ENCODE measurements at regions not wholly inside any gene's neighbourhood (a gene's known extent, or its start where the extent isn't known, plus 50 kb on each side); places are given as distances from the start of the nearest gene placed in this dataset.
"Not testable (repeated sequence)": the region's sequence is repeated elsewhere in the genome, so short reads cannot be mapped to it uniquely, and the experiment has no call there.

GRCh38 chr21:28003627-28004026 lies 989.0 kb downstream of the LTN1 start:
- not testable (repeated sequence) for H3K4me1 Mint-ChIP-seq; H3K4me3 Mint-ChIP-seq; DNase-seq; ATAC-seq; H3K27me3 Mint-ChIP-seq; H3K36me3 Mint-ChIP-seq (ENCODE audit: low read depth); H3K9me3 ChIP-seq (ENCODE audit: control insufficient read depth, low read length, poor library complexity, severe bottlenecking); H3K27ac Mint-ChIP-seq

DNA sequence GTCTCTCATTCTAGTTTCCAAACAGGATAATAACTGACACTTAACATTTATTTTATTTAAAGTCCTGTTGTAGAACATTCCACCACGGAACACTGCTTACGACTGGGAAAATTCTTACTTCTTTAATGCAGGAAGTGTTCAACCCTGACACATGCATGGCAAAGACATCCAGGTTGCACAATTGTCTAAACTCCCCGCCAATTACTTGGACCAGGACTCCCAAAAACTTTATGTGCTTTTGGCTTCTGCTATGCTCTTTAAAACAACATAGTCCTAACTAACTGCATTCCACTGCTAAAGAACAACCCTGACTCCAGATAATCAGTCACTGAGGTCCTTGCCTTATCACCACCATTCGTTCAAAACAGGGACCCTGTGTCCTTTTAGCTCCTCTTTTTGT lies 995.8 kb downstream of the LTN1 start:
- H3K36me3 Mint-ChIP-seq (ENCODE audit: low read depth); H3K4me1 Mint-ChIP-seq; H3K4me3 Mint-ChIP-seq; H3K9me3 ChIP-seq (ENCODE audit: control insufficient read depth, low read length, poor library complexity, severe bottlenecking); ATAC-seq; H3K27ac Mint-ChIP-seq; DNase-seq; H3K27me3 Mint-ChIP-seq: not testable (repeated sequence)

GRCh38 chr21:27984663-27985325 lies 1007.9 kb downstream of the LTN1 start:
- not testable (repeated sequence) for ATAC-seq; H3K4me3 Mint-ChIP-seq; H3K27ac Mint-ChIP-seq; H3K4me1 Mint-ChIP-seq; H3K9me3 ChIP-seq (ENCODE audit: control insufficient read depth, low read length, poor library complexity, severe bottlenecking); DNase-seq; H3K27me3 Mint-ChIP-seq; H3K36me3 Mint-ChIP-seq (ENCODE audit: low read depth)

DNA sequence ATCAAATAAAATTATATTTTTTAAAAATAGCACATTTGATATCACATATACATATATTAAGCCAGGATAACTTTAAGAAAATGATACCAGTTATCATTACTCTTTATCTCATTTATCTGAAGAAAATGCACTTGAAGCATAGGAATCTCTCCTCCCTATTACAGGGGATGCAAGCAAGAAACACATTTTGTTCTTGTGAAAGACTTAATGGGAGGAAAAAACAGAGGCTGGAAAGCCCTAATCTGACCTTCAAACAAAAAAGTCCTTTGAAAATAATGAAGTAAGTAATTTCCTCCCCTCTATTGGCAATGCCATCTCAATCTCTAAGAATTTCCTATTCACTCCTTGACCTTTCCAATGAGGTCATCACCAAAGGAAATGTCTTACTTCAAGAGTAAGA lies 1012.6 kb upstream of the ADAMTS5 start:
- not testable (repeated sequence) for H3K36me3 Mint-ChIP-seq (ENCODE audit: low read depth); H3K9me3 ChIP-seq (ENCODE audit: control insufficient read depth, low read length, poor library complexity, severe bottlenecking); H3K4me3 Mint-ChIP-seq; H3K27me3 Mint-ChIP-seq; H3K27ac Mint-ChIP-seq; DNase-seq; H3K4me1 Mint-ChIP-seq; ATAC-seq

DNA sequence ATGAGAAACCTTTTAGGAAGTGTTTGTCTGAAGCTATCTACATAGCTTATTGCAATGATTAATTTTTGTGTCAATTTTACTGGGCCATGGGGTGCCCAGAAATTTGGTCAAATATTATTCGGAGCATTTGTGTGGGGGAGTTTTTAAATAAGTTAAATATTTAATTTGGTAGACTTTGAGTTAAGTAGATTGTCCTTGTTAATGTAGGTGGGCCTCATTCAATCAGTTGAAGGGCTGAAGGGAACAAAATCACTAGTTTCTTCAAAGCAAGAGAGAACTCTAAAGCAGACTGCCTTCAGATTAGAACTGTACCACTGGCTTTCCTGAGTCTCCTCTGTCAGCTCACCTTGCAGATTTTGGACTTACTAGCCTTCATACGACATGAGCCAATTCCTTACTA lies 1008.6 kb upstream of the ADAMTS5 start:
- H3K27me3 Mint-ChIP-seq, result no peaks in the 10 kb centered on the region
- ATAC-seq (no peak), DNase-seq (no peak)
- no peak overlapping the region for H3K4me3 Mint-ChIP-seq
- H3K4me1 Mint-ChIP-seq, result no peaks in the 10 kb centered on the region
- H3K27ac Mint-ChIP-seq, result no peak overlapping the region
- H3K9me3 ChIP-seq (ENCODE audit: control insufficient read depth, low read length, poor library complexity, severe bottlenecking), result no peaks in the 10 kb centered on the region
- no peaks in the 10 kb centered on the region for H3K36me3 Mint-ChIP-seq (ENCODE audit: low read depth)

DNA sequence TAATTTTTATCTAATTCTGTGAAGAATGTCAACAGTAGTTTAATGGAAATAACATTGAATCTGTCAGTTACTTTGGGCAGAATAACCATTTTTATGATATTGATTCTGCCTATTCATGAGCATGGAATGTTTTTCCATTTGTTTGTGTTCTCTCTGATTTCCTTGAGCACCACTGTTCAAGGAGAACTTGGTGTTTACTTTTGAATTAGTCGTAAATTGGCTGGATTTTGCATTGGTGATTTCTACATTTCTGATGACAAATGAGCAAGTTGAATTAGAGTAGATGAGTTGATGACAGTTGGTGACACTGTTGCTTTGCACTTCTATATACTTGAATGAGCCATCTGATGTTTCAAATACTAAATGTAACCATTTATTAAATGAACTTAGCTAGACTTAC lies 1007.3 kb upstream of the ADAMTS5 start:
- not testable (repeated sequence) for H3K27ac Mint-ChIP-seq; H3K4me3 Mint-ChIP-seq; H3K9me3 ChIP-seq (ENCODE audit: control insufficient read depth, low read length, poor library complexity, severe bottlenecking); H3K27me3 Mint-ChIP-seq; H3K36me3 Mint-ChIP-seq (ENCODE audit: low read depth); H3K4me1 Mint-ChIP-seq; DNase-seq; ATAC-seq

- not testable (repeated sequence) for H3K4me1 Mint-ChIP-seq; H3K27me3 Mint-ChIP-seq; H3K27ac Mint-ChIP-seq; H3K9me3 ChIP-seq (ENCODE audit: control insufficient read depth, low read length, poor library complexity, severe bottlenecking); H3K36me3 Mint-ChIP-seq (ENCODE audit: low read depth); DNase-seq; ATAC-seq; H3K4me3 Mint-ChIP-seq
Observed at GRCh38 chr21:27968240-27968639, 1001.4 kb upstream of the ADAMTS5 start.

DNA sequence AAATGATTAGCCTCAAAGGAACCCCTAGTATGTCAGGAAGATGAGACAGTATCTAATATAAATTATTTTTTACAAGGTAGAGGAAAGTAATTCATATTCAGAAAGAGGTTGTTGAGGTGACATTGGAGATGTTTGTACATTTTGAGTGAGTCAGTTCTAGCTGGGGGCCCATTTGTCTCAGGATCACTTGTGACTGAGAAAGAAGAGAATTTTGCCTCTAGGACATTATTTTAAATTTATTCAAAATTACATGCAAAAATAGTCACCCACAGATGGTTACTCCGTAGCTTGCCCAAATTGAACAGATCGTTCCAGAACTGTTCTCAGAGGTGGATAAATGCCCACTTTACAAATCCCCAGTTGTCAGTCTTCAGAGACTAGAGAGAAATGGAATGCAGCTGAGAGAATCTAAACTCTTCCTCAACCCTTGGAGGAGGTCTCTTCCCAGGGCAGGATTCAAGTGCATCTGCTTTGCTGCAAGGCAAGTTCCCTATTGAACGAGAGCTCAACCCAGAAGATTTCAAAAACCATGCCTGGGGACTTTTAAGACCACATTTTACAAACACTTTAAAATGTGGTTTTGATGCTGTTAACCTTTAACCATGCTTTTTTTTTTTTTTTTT lies 987.8 kb upstream of the ADAMTS5 start:
- DNase-seq, result no peak
- Mint-ChIP-seq H3K27me3 (no peaks in the 10 kb centered on the region), H3K4me3 (no peak overlapping the region), H3K4me1 (no peaks in the 10 kb centered on the region), H3K27ac (no peak overlapping the region), H3K36me3 (ENCODE audit: low read depth) (no peaks in the 10 kb centered on the region)
- no peaks in the 10 kb centered on the region for H3K9me3 ChIP-seq (ENCODE audit: control insufficient read depth, low read length, poor library complexity, severe bottlenecking)
- ATAC-seq, result no peak

DNA sequence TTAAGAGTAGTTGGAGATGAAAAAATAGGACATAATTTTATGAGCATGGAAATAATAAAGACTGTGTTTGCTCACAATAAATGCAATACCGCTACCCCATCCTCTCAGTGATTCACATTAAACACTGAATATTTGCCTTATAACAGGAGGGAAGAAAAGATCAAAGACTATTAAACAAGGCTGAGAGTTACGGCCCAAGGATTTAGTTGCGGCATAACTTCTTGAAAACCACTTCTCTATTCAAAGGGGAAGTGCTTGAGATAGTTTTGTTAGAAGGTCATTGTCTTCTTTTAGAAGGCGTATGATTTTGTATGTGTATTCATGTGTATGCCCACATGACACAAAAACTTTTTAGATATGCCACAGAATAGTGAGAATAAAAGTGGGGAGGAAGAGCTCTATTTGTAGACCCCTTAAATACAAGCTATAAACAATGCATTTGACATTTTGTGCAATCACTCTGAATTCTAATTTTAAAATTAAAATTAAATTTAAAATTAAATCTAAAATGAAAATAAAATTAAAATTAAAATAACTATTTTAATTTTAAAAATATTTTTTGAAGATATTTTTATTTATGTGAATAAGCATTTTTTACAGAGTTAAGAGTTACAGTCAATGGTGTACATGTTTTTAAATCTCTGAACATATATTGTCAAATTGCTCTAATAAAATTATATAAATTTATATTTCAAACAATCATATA lies 986.6 kb upstream of the ADAMTS5 start:
- Mint-ChIP-seq H3K4me3 (no peak overlapping the region), H3K4me1 (no peaks in the 10 kb centered on the region), H3K36me3 (ENCODE audit: low read depth) (no peaks in the 10 kb centered on the region), H3K27ac (no peak overlapping the region), H3K27me3 (no peaks in the 10 kb centered on the region)
- H3K9me3 ChIP-seq (ENCODE audit: control insufficient read depth, low read length, poor library complexity, severe bottlenecking), result no peaks in the 10 kb centered on the region
- DNase-seq (no peak), ATAC-seq (no peak)

- ATAC-seq; DNase-seq; H3K4me3 Mint-ChIP-seq; H3K4me1 Mint-ChIP-seq; H3K9me3 ChIP-seq (ENCODE audit: control insufficient read depth, low read length, poor library complexity, severe bottlenecking); H3K36me3 Mint-ChIP-seq (ENCODE audit: low read depth); H3K27ac Mint-ChIP-seq; H3K27me3 Mint-ChIP-seq: not testable (repeated sequence)
Observed at GRCh38 chr21:27949093-27949492, 982.2 kb upstream of the ADAMTS5 start.

DNA sequence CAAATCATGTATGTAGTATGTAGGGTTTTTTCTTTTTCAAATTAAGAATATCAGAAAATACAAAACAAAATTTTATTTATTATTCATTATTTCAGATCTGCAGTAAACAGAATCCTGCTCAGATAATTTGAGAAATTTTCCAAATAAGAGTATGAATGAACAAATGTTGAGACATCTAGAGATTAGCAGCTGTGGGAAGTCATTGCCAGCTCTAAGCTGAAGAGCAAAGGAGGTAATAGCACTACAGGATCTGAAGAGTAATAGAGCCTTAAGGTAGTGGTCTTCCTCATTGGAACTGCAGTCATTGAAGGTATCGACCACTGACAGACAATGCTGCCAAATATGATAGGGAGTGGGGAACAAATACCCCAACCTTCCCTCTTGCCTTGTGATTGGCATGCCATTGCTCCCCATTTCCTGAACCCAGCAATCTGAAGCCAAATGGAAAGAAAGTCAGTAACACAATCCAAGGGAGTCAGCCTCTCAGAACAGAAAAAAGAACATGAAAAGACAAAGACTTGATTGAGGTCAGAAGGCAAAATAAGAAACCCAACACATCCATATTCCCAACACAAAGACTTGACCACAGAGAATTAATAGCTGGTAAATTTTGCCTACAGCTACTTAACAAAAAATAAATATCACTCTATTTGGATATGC lies 963.4 kb upstream of the ADAMTS5 start:
- not testable (repeated sequence) for H3K36me3 Mint-ChIP-seq (ENCODE audit: low read depth)

DNA sequence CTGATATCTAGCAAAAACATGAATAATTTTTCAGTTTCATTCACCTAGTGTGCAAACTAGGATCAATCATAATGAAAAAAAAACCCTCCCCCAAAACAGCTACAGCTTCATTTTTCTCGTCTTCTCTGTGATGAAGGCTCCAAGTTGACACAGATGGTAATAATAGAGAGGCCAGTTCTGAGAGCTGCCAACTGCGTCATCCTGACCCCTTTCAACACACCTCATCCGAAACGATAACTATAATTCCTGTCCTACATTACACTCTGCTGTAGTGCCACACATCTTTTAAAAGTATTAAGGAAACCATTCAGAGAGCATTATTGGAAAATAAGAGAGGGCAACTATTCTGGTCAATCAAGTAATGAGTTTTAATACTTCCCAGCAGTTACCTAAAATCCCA lies 962.3 kb upstream of the ADAMTS5 start:
- not testable (repeated sequence) for H3K4me1 Mint-ChIP-seq; DNase-seq; H3K36me3 Mint-ChIP-seq (ENCODE audit: low read depth); H3K4me3 Mint-ChIP-seq; H3K27me3 Mint-ChIP-seq; H3K27ac Mint-ChIP-seq; H3K9me3 ChIP-seq (ENCODE audit: control insufficient read depth, low read length, poor library complexity, severe bottlenecking); ATAC-seq

More for the DNA sequence above, 963.4 kb upstream of the ADAMTS5 start:
- not testable (repeated sequence) for H3K27ac Mint-ChIP-seq; DNase-seq; H3K4me3 Mint-ChIP-seq; H3K9me3 ChIP-seq (ENCODE audit: control insufficient read depth, low read length, poor library complexity, severe bottlenecking); H3K27me3 Mint-ChIP-seq; H3K4me1 Mint-ChIP-seq; ATAC-seq

DNA sequence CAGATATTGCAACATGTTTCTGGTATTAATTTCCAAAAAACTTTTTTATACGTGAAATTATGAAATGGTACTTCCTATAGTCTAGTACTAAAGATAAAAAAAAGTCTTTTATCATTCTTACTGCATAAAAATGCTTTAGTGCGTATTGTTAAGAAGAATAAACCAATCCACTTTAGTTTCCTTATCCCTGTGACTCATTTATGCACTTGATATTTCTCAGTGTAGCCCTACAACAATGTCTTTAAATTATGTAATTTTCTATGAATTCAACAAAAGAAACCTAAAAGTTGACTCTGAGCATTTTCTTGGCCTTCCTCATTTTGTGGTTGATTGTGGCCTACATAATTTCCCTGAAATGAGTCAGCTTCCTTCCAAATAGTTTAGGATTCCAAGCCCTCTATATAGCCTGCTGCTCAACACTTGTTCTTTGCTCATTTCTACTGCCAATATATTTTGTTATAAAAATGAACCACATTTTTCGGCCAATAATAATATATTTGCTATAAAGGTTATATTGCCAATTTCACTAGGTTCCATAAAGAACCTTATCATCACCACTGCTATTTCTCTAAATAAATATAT lies 961.7 kb upstream of the ADAMTS5 start:
- not testable (repeated sequence) for H3K4me1 Mint-ChIP-seq; ATAC-seq; H3K36me3 Mint-ChIP-seq (ENCODE audit: low read depth); H3K27me3 Mint-ChIP-seq; H3K9me3 ChIP-seq (ENCODE audit: control insufficient read depth, low read length, poor library complexity, severe bottlenecking); H3K27ac Mint-ChIP-seq; H3K4me3 Mint-ChIP-seq; DNase-seq
